Calu3 (cell line): ENCODE measurements at regions not wholly inside any gene's neighbourhood (a gene's known extent, or its start where the extent isn't known, plus 50 kb on each side); places are given as distances from the start of the nearest gene placed in this dataset.

Experiments
- BruUV-seq: library from RNA; stranded (reverse); fragments of 400-500 nt; replicated peaks from 2 replicates; lab custom pipeline; 2021; lab: Mats Ljungman, UMichigan
- CTCF ChIA-PET: fragments of 300-600 bp; sonication (Branson Sonifier 250); formaldehyde crosslinking; loops from one replicate; lab custom pipeline; 2022; ENCODE audit warnings: antibody characterized with exemption; lab: Charles Lee
- DNase-seq: peaks from one replicate; pipeline ENCODE4 v3.0.0; 2022
- H3K27ac Mint-ChIP-seq: one replicate; pipeline ENCODE4 v1.8.0; 2022; ENCODE audit warnings: mixed read lengths; ENCODE audit not compliant: unreplicated experiment
- H3K27me3 Mint-ChIP-seq: one replicate; pipeline ENCODE4 v1.8.0; 2022; ENCODE audit warnings: mixed read lengths; ENCODE audit not compliant: unreplicated experiment
- H3K36me3 Mint-ChIP-seq: one replicate; pipeline ENCODE4 v1.8.0; 2022; ENCODE audit warnings: mild to moderate bottlenecking, moderate library complexity, mixed read lengths; ENCODE audit not compliant: insufficient read depth, unreplicated experiment
- H3K4me1 Mint-ChIP-seq: one replicate; pipeline ENCODE4 v1.8.0; 2022; ENCODE audit warnings: mild to moderate bottlenecking, low read depth, mixed read lengths; ENCODE audit not compliant: unreplicated experiment
- H3K4me3 Mint-ChIP-seq: one replicate; pipeline ENCODE4 v1.8.0; 2022; ENCODE audit warnings: mild to moderate bottlenecking, low read depth, moderate library complexity, mixed read lengths; ENCODE audit not compliant: unreplicated experiment
- H3K9me3 Mint-ChIP-seq: one replicate; pipeline ENCODE4 v1.8.0; 2022; ENCODE audit warnings: low read depth, mixed read lengths; ENCODE audit not compliant: unreplicated experiment
- CTCF ChIP-seq: fragments of 200-600 bp; IDR thresholded peaks from one replicate; pipeline ENCODE4 v1.8.0; 2022; ENCODE audit warnings: antibody characterized with exemption; ENCODE audit not compliant: unreplicated experiment
- intact Hi-C: fragments of 100-400 bp; cut with micrococcal nuclease; formaldehyde crosslinking; loops from one replicate; pipeline ENCODE4 v1.10.0; 2022; ENCODE audit not compliant: unreplicated experiment

- no peaks in the 10 kb centered on the region for H3K27me3 Mint-ChIP-seq
- TF ChIP-seq CTCF, result no peak
- no peak for DNase-seq
- no peak overlapping the region for H3K4me3 Mint-ChIP-seq
- CTCF ChIA-PET, result no interaction called here
- H3K36me3 Mint-ChIP-seq, result no peaks in the 10 kb centered on the region
- BruUV-seq, result no TSS peak
- H3K4me1 Mint-ChIP-seq, result no peaks in the 10 kb centered on the region
- intact Hi-C loops, result no loop called here
- H3K27ac Mint-ChIP-seq, result no peak overlapping the region
- H3K9me3 Mint-ChIP-seq, result no peaks in the 10 kb centered on the region
Measured at GRCh38 chr6:96687121-96687520, 124.2 kb downstream of the FHL5 start.

DNA sequence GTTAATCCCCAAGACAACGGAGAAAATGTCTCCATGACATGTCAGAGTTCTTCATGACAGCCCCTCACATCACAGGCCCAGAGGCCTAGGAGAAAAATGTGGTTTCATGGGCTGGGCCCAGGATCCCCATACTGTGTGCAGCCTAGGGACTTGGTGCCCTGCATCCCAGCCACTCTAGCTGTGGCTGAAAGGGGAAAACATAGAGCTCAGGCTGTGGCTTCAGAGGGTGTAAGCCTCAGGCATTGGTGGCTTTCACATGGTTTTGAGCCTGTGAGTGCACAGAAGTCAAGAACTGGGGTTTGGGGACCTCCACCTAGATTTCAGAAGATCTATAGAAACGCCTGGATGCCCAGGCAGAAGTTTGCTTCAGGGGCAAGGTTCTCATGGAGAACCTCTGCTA lies 122.8 kb downstream of the FHL5 start:
- CTCF ChIA-PET, result no interaction called here
- TF ChIP-seq CTCF, result no peak
- Mint-ChIP-seq H3K27me3 (no peaks in the 10 kb centered on the region), H3K4me1 (no peaks in the 10 kb centered on the region), H3K27ac (no peak overlapping the region), H3K36me3 (no peaks in the 10 kb centered on the region), H3K4me3 (no peak overlapping the region), H3K9me3 (no peaks in the 10 kb centered on the region)
- no peak for DNase-seq
- BruUV-seq, result no TSS peak
- intact Hi-C loops, result no loop called here

GRCh38 chr6:96683819-96684528 lies 121.0 kb downstream of the FHL5 start:
- CTCF ChIA-PET, result no interaction called here
- Mint-ChIP-seq H3K27ac (no peak overlapping the region), H3K4me1 (no peaks in the 10 kb centered on the region), H3K36me3 (no peaks in the 10 kb centered on the region), H3K27me3 (no peaks in the 10 kb centered on the region), H3K4me3 (no peak overlapping the region), H3K9me3 (no peaks in the 10 kb centered on the region)
- intact Hi-C loops, result no loop called here
- TF ChIP-seq CTCF, result no peak
- DNase-seq, result no peak
- BruUV-seq, result no TSS peak

GRCh38 chr6:96682017-96682416 lies 119.1 kb downstream of the FHL5 start:
- BruUV-seq, result no TSS peak
- CTCF ChIA-PET, result no interaction called here
- Mint-ChIP-seq H3K9me3 (no peaks in the 10 kb centered on the region), H3K27ac (no peak overlapping the region), H3K4me1 (no peaks in the 10 kb centered on the region), H3K4me3 (no peak overlapping the region), H3K36me3 (no peaks in the 10 kb centered on the region), H3K27me3 (no peaks in the 10 kb centered on the region)
- intact Hi-C loops, result no loop called here
- TF ChIP-seq CTCF, result no peak
- DNase-seq, result no peak
